Right ventricle myocardium superior (tissue), 1 donor: ENCODE measurements at regions not wholly inside any gene's neighbourhood (a gene's known extent, or its start where the extent isn't known, plus 50 kb on each side); places are given as distances from the start of the nearest gene placed in this dataset.

Experiments
- ATAC-seq: fragments of 200-7000 bp; cut with Tn5 transposase; one replicate; pipeline ENCODE4 v1.9.1; 2020; ENCODE audit warnings: mild to moderate bottlenecking; ENCODE audit not compliant: poor library complexity
- DNase-seq: peaks from one replicate; pipeline ENCODE4 v3.0.0-alpha.2; 2020
- intact Hi-C: fragments of 100-400 bp; cut with DNase I; formaldehyde crosslinking; loops from one replicate; pipeline ENCODE4 v1.11.2; 2022
- donor health status: DM: no; HTN: yes; CAD: no; lungs with severe emphysema.

DNA sequence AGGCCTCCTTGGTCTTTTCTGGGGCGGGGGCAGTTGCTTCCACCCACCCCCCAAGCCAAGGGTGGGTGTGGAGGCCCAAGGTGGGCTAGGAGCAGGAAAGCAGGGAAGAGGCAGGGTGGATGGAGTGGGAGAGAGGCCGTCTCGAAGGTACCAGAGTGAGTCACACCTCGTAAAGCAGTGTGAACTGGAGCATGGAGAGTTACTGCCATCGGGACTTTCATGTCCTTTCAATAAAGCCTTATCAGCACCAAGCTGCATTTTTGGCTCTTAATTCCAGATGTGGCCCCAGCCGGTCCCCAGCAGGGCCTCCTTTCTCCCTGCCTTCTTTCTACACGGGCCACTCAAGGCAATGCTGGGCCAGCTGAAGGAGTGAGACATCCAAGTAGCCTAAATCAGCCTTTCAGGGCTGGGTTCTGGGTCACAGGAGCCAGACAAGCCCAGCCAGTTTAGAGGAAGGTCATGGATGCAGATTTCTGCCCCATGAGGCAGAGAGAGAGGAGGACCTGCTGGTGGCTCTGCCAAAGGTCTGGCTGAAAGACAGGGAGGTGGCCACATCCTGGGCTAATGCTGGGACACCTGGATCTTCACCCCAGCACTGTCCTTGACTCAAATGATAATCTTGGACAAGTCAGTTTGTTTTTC lies 59.0 kb upstream of the CD82 start:
- intact Hi-C loops: no loop called here
- no peak for ATAC-seq
- DNase-seq: no peak

GRCh38 chr11:44507491-44507890 lies 58.0 kb upstream of the CD82 start:
- intact Hi-C loops: no loop called here

DNA sequence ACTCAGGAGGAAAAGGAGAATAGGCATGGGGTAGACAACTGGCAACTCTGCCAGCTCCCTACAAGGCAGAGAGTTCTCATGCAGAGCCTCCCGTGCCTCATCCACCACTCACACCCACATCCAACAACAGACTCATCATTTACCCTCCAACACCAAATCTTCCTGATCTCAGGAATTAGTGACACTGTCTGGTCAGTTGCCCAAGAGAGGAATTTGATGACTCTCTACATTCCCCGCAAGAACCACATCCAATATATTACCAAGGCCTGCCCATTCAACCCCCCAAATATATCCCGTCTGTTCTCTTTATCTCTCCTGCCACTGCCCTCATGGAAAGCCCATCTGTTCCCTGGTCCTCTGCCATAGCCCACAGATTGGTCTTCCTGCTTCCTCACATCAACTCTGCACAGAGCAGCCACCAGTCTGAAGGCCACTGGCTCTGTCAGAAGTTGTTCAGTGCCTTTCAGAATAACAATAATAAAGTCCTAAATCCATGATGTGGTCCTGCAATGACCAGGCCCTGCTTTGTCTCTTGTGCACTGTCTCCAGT lies 57.5 kb upstream of the CD82 start:
- intact Hi-C loops: no loop called here
- DNase-seq (no peak), ATAC-seq (no peak)

More at GRCh38 chr11:44507491-44507890, 58.0 kb upstream of the CD82 start:
- DNase-seq (no peak), ATAC-seq (no peak)

DNA sequence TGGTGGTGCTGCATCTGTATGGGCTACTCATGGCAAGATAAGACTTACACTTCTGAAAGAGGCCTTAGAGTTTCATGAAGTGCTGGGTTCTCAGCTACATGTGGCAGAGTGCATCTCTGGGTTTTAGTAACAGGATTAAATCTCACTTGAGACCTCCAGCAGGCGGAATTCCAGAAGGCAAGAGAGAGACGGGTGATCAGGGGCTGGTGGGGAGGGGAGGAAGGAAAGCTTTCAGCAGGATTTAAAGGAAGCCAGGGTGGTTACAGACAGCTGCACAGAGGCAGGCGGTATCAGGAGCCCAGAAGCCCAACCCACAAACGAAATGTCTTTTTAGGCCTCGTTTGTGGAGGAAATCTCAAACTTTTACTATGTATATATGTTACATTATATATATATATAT lies 56.2 kb upstream of the CD82 start:
- ATAC-seq (no peak), DNase-seq (no peak)
- intact Hi-C loops: no loop called here

DNA sequence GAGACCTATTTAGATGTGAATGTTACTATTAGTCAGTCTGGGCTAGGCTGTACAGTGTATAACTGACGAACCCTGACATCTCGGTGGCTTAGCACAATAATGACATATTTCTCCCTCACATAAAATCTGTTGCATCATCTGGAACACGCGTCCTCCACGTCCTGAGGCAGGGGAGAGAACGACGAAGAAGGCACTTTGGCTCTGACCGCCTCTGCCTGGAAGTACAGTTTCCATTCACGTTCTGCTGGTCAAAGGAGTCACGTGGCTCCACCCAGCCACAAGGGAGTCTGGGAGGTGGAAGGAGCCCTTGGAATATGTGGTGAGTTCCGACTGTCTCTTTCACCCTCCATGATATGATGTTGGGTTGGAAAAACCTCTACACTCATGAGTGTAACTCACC lies 55.1 kb upstream of the CD82 start:
- intact Hi-C loops: no loop called here
- ATAC-seq (no peak), DNase-seq (no peak)

DNA sequence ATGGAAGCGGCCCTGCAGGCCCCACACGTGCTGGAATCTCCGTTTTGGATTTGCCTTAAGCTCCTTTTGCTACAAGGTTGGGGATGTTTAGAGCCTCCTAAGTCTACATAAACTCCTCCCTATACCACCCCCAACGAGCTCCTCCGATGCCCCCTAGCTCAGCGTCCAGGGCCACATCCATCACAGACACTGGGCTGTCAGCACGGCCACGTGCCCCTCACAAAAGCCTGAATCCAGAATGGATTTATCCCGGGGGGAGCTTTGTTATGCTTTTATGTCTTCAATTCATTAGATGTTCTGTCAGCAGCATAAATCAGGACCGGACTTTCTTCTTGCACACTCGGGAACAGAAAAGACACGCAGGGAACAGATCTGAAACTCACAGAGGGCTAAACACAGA lies 52.6 kb upstream of the CD82 start:
- ATAC-seq: no peak
- intact Hi-C loops: no loop called here
- DNase-seq: no peak

DNA sequence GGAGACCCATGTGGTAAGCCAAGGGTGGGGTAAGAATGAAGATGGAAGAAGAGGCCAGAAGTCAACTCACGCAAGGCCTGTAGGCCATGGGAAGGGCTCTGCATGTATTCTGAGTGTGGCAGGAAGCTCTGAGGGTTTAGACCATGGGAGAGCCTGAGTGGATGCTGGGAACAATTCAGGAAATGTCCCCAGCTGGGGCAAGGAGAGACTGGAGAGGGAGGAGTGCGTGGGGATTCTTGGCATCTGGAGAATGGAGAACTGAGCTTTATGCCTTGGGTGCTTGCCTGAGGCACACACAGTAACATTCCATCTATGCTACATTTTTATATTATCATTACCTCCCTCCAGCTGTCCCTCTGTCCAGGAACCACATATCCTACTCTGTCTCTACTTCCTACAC lies 50.4 kb upstream of the CD82 start:
- ATAC-seq (no peak), DNase-seq (no peak)
- intact Hi-C loops: no loop called here
